Omental fat pad (tissue), 3 donors: ENCODE measurements at regions not wholly inside any gene's neighbourhood (a gene's known extent, or its start where the extent isn't known, plus 50 kb on each side); places are given as distances from the start of the nearest gene placed in this dataset.

Experiments
- ATAC-seq: fragments of 150-250 bp; one replicate; pipeline ENCODE4 v1.9.1; 2016; ENCODE audit warnings: mild to moderate bottlenecking, moderate library complexity; ENCODE audit not compliant: low FRiP score
- DNase-seq: peaks from one replicate; pipeline ENCODE4 v3.0.0-alpha.2; 2019; ENCODE audit warnings: low spot score
- TF ChIP-seq, protein P1 (sequence below), 3 donors: fragments of 450-650 bp; IDR thresholded peaks; one replicate each; pipeline ENCODE4 v1.5.1; 2016 to 2017; ENCODE audit warnings: antibody characterized with exemption in 3 of 3, mild to moderate bottlenecking in 3 of 3, moderate library complexity in 2 of 3

DNA sequence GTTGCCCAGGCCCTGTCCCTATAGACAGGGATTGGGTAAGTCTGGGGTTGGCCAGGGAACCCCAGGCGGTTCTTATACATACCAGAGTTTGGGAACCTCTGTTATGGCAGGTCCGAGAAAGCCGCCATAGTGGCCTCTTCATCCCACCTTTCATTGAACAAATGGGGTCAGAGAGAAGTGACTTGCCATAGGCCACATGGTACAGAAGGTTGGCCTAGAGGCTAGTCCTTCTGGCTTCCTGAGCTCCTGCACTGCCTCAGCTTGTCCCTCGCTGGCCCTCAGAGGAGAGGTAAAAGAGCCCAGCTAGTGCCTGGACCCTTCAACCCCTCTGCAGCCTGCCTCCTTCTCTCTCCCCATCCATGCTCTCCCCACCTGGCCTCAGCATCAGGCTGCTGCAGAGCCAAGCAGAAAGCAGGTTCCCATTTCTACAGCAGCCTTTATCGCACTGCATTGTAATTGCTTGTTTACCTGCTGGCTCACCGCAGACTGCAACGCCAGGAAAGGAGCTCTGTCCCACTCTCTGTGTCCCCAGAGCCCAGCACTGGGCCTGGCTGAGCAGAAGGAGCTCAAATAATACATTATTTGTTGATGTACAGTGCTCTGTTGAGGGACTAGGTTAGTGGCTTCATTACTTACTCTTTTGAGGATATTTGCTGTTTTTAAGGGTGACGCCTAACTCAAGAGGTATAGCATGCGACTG lies 103.6 kb downstream of the TRIM29 start:
- DNase-seq, result no peak
- TF ChIP-seq, protein P1, sequence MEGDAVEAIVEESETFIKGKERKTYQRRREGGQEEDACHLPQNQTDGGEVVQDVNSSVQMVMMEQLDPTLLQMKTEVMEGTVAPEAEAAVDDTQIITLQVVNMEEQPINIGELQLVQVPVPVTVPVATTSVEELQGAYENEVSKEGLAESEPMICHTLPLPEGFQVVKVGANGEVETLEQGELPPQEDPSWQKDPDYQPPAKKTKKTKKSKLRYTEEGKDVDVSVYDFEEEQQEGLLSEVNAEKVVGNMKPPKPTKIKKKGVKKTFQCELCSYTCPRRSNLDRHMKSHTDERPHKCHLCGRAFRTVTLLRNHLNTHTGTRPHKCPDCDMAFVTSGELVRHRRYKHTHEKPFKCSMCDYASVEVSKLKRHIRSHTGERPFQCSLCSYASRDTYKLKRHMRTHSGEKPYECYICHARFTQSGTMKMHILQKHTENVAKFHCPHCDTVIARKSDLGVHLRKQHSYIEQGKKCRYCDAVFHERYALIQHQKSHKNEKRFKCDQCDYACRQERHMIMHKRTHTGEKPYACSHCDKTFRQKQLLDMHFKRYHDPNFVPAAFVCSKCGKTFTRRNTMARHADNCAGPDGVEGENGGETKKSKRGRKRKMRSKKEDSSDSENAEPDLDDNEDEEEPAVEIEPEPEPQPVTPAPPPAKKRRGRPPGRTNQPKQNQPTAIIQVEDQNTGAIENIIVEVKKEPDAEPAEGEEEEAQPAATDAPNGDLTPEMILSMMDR (IDR thresholded peaks at IDR 0.05), result no peak

DNA sequence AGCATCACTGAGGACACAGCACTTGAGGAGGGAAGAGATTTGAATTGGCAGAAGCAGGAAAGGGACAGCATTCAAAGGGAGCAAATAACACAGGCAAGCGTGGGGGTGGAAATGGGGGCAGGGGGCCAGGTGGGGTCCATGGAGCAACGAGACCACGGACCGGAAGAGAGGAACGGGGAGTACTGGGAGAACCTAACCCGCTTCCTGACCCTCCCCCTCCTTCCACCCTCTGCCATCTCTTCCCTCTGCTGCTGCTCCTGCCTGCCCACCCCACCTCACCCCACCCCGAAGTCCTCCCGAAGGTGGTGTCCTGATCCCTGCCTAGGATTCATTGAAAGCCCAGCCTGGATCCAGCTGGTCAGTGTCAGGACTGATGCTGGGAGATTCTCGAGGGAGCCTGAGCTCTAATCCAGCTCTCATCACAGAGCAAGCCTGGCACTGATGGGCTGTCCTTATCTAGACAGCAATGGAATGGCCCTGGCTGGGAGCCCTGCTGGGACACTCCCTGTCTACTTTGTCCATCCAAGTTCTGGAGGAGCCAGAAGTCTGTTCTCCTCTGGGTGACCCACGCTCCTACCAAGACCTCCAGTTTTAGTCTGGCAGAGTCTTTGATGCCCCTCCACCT lies 105.0 kb downstream of the TRIM29 start:
- TF ChIP-seq, protein P1 (IDR thresholded peaks at IDR 0.05), result no peak
- DNase-seq (no peak), ATAC-seq (no peak)

More for the DNA sequence above, 103.6 kb downstream of the TRIM29 start:
- no peak for ATAC-seq

DNA sequence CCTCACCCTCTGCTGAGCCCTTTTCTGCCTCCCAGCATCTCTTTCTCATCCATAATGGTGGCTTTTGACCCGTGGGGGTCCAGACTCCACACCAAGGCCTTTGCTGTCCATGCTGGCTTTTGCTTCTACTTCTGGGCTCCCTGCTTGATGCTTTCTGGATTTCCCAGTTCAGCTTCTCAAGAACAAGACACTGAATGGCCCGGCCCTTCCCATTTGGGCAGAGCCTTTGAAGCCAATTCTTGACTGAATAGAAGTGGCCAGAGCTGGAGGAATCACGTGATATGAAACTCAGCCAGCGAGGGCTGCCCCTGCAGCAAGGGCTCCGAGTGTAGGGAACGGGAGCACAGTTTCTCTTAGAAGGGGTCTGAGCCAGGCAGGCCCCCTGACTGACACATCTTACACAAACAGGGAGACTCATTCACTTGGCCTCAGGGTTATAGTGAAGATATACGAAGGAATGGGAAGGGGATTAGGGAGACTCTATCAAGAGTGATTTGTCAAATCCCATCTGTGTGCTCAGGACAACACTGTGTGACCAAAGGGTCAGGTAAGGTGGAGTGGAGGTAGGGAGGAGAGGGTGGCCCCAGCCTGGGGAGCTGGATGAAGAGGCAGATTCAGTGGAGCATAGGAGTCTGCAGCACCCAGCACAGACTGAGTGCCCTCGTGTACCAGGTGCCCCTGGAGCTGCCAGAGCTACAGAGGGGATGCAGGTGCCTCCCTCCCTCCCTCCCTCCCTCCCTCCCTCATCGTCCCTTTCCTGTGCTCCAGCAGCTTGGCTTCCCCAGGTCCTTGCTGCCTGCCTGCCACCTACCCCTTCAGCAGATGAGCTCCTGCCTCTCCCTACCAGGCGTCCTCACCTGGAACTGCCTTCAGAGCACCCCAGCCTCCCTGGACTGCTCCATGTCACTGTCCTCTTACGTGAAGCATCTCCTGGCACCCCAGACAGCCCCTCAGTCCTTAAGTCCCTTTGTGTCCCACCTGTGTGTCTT lies 106.0 kb downstream of the TRIM29 start:
- TF ChIP-seq, protein P1 (IDR thresholded peaks at IDR 0.05), result no peak
- no peak for ATAC-seq
- no peak for DNase-seq

DNA sequence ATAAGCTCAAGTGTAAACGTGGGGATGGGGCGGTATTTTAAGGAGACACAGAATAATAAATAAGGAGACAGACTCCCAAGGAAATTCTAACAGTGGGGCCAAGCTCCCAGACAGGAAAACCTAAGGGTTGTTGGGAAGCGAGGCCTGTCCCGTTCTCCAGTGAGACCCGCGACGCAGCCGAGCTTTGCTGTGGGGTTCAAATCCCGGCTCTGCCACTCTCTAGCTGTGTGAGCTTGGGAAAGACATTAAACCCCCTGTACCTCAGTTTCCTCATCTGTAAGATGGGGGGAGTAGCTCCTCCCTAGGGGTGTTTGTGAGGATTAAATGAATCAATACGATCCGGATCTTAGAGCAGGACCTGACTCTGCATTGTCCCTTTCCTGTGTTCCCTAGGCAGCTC lies 106.8 kb downstream of the TRIM29 start:
- DNase-seq (no peak), ATAC-seq (no peak)
- TF ChIP-seq, protein P1 (IDR thresholded peaks at IDR 0.05), result no peak

DNA sequence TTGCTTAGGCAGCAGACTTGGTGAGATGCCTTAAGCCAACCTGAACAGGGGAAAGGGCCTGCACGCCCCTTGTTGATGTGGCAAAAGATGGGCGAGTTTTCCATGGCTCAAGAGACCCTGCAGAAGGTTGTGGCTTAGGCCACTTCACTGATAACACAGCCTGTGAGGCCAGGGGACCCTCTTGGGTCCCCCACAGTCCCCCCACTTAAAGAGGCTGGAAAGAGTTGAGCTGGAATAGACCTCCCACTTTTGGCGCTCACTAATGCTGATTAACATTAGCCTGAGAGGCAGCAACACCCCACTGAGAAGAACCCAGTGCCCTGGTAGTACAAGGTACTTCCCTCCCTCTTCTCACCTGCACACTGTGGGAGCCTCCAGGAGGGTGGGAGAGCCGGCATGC lies 107.5 kb downstream of the TRIM29 start:
- TF ChIP-seq, protein P1 (IDR thresholded peaks at IDR 0.05), result no peak
- ATAC-seq (no peak), DNase-seq (no peak)

DNA sequence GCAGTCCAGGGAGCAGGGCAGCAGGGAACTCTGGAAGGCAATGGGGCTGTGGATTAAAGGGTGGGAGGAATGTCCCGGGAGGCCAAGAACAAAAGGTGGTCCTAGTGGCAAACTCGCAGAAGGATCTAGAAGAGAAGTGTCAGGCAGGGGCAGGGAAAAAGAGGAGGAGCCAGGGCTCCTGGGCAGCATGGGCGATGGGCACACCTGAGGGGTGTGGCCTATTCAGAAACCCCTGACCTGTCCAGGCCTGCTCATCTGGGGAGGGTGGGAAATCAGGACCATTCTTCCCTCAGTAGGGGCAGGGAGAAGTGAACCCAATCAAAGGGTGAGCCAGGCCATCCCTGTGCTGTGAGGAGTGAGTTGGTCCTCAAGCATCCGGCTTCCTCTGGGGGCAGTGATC lies 108.6 kb downstream of the TRIM29 start:
- ATAC-seq (no peak), DNase-seq (no peak)
- TF ChIP-seq, protein P1 (IDR thresholded peaks at IDR 0.05), result no peak
